ENCODE measurements at regions not wholly inside any gene's neighbourhood (a gene's known extent, or its start where the extent isn't known, plus 50 kb on each side); places are given as distances from the start of the nearest gene placed in this dataset.

DNA sequence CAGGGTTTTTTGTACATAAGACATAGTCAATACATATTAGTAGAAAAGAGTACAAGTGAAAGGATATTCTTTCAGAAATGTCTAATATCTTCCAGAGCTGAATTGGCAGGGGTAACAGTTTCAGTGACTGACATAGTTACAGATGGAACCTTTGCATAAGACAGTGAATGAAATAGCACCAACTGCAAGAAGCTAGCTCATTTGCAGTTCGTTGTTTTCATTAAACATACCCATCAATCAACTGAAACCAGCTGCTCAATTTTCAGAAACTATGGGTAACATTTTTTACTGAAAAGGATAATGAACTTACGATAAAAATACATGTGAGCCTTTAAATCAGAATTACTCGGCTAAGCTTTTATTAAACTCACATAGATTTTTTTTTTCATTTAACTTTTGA, 93.9 kb upstream of the EPHA3 start:
- H3K4me2 ChIP-seq (ENCODE audit: insufficient read depth in 1 of 2, low read depth in 2 of 2, low read length in 2 of 2): no peak overlapping the region
- H3K9me3 ChIP-seq (ENCODE audit: insufficient read depth in 2 of 2, low read depth in 1 of 2, low read length in 1 of 2): no peaks in the 10 kb centered on the region
- H2BK15ac ChIP-seq (ENCODE audit: low read length): no peak overlapping the region
- H3K23me2 ChIP-seq (ENCODE audit: low read depth, low read length): no peaks in the 10 kb centered on the region
- no peaks in the 10 kb centered on the region for H3K27me3 ChIP-seq (replicated peaks in 1 of 4; ENCODE audit: control insufficient read depth in 3 of 4, extremely low read depth in 1 of 4, insufficient read depth in 3 of 4, low read length in 3 of 4)
- H4K8ac ChIP-seq (ENCODE audit: extremely low read depth, insufficient read depth, low read length): no peak overlapping the region
- H2BK120ac ChIP-seq (replicated peaks; ENCODE audit: low read depth, low read length): no peak overlapping the region
- no peaks in the 10 kb centered on the region for H3K36me3 ChIP-seq (ENCODE audit: control insufficient read depth in 2 of 4, insufficient read depth in 4 of 4, low read length in 3 of 4)
- no peaks in the 10 kb centered on the region for H4K20me1 ChIP-seq (replicated peaks in 1 of 2; ENCODE audit: control insufficient read depth in 1 of 2, insufficient read depth in 2 of 2, low read length in 2 of 2)
- H3K79me2 ChIP-seq (ENCODE audit: control insufficient read depth in 1 of 2, insufficient read depth in 2 of 2, low read length in 2 of 2): no peaks in the 10 kb centered on the region
- no peak overlapping the region for H3K56ac ChIP-seq (replicated peaks; ENCODE audit: insufficient read length, low read depth, low read length)
- no peak overlapping the region for H3K9ac ChIP-seq (replicated peaks in 1 of 4; ENCODE audit: extremely low read depth in 1 of 4, low read depth in 3 of 4, low read length in 3 of 4)
- H2BK12ac ChIP-seq (ENCODE audit: low read depth, low read length): no peak overlapping the region
- no peak overlapping the region for H3K14ac ChIP-seq (ENCODE audit: insufficient read length)
- no peak overlapping the region for H3K4ac ChIP-seq (replicated peaks; ENCODE audit: insufficient read length, low read depth, low read length)
- no peak overlapping the region for H2BK20ac ChIP-seq (ENCODE audit: low read length)
- H2AK5ac ChIP-seq (ENCODE audit: low read depth, low read length): no peak overlapping the region
- TF ChIP-seq, protein P1, sequence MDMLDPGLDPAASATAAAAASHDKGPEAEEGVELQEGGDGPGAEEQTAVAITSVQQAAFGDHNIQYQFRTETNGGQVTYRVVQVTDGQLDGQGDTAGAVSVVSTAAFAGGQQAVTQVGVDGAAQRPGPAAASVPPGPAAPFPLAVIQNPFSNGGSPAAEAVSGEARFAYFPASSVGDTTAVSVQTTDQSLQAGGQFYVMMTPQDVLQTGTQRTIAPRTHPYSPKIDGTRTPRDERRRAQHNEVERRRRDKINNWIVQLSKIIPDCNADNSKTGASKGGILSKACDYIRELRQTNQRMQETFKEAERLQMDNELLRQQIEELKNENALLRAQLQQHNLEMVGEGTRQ (IDR thresholded peaks at IDR 0.05; ENCODE audit: low read length): no peak
- TF ChIP-seq SIN3A (conservative IDR thresholded peaks at IDR 0.05 in 1 of 2, IDR thresholded peaks at IDR 0.05 in 1 of 2; ENCODE audit: low read depth in 1 of 2, low read length in 2 of 2) (no peak), POLR2A (IDR thresholded peaks at IDR 0.05; ENCODE audit: control extremely low read depth in 1 of 2, low read depth in 2 of 2, low read length in 2 of 2) (no peak), RBBP5 (IDR thresholded peaks at IDR 0.05; ENCODE audit: borderline replicate concordance, low read depth, low read length) (no peak), KDM5A (IDR thresholded peaks at IDR 0.05; ENCODE audit: low read length) (no peak), POU5F1 (IDR thresholded peaks at IDR 0.05; ENCODE audit: low read depth, low read length) (no peak)
- no peak overlapping the region for H2AFZ ChIP-seq (ENCODE audit: low read length)
- H2BK5ac ChIP-seq (ENCODE audit: low read depth, low read length): no peak overlapping the region
- no peak overlapping the region for H3K18ac ChIP-seq (ENCODE audit: extremely low read depth, low read length)
- no peak for DNase-seq (ENCODE audit: low read depth in 1 of 2, low spot score in 2 of 2)
- no peak overlapping the region for H4K5ac ChIP-seq (ENCODE audit: insufficient read length, low read depth, low read length)
- H3K4me1 ChIP-seq (replicated peaks in 1 of 4; ENCODE audit: control insufficient read depth in 3 of 4, insufficient read depth in 4 of 4, low read length in 3 of 4): no peaks in the 10 kb centered on the region
- no peak overlapping the region for H3K23ac ChIP-seq (ENCODE audit: insufficient read length)
- WGBS, 2 experiments (ENCODE audit: extremely low coverage in 1 of 2, insufficient coverage in 1 of 2, insufficient read length in 1 of 2, insufficient replicate concordance in 2 of 2, low coverage in 1 of 2, low lambda C conversion rate in 2 of 2, missing lambda C conversion rate in 1 of 2): 92% methylated on average over 3 of the region's 3 CpGs; no CpG with 5 or more reads in 1 of the 2 experiments
- FAIRE-seq: no peak
- POLR2A ChIA-PET (ENCODE audit: partially characterized antibody): no interaction called here
- no peaks in the 10 kb centered on the region for H3K79me1 ChIP-seq (ENCODE audit: low read depth, low read length)
- H4K91ac ChIP-seq (replicated peaks; ENCODE audit: insufficient read length, low read length): no peak overlapping the region
- H3K4me3 ChIP-seq (ENCODE audit: extremely low read depth in 1 of 4, insufficient read depth in 2 of 4, low read depth in 3 of 4, low read length in 4 of 4): no peak overlapping the region
- no peak overlapping the region for H3K27ac ChIP-seq (ENCODE audit: low read depth, low read length)
- CTCF ChIA-PET (ENCODE audit: partially characterized antibody): no interaction called here

Measured in H1 (cell line).